ENCODE measurements at regions not wholly inside any gene's neighbourhood (a gene's known extent, or its start where the extent isn't known, plus 50 kb on each side); places are given as distances from the start of the nearest gene placed in this dataset.

DNA sequence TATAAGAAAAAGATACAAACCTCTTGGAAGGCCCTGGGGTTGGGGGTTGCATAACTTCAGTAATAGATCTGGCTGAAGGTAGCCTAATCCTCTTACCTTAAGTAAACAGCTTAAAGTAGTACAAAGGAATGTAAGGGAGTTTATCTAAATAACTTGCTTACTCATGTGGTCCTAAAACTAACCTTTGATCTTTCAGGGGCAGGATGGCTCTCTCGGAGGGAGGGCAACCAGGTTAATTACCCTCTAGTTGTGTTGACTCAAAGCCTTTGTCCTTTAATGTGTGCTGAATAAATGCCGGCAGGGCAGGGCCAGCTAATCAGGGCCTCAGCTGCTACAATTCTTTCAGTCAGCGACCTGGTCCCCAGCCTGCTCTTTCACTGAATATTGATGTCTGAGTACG is 822.0 kb upstream of the SLIT2 start:
- 6 to 24% (median 18%) methylated on average over 1 to 4 of the region's 4 CpGs; no CpG with 5 or more reads in 2 of the 10 experiments for WGBS, 10 experiments
- Histone ChIP-seq H3K4me3 (no peak overlapping the region), H3K4me1 (replicated peaks in 1 of 2) (no peaks in the 10 kb centered on the region), H3K27ac (no peak overlapping the region)
- in situ Hi-C loops (cut with MboI; ENCODE audit: low pct_unique_long_range_greater_than_20kb in 2 of 9, low sequenced_read_pairs in 9 of 9, unreplicated experiment in 9 of 9), result no loop called here
- ATAC-seq (replicated peaks in 6 of 8), result peak in 2 of 8 experiments; percentile 37 to 83

DNA sequence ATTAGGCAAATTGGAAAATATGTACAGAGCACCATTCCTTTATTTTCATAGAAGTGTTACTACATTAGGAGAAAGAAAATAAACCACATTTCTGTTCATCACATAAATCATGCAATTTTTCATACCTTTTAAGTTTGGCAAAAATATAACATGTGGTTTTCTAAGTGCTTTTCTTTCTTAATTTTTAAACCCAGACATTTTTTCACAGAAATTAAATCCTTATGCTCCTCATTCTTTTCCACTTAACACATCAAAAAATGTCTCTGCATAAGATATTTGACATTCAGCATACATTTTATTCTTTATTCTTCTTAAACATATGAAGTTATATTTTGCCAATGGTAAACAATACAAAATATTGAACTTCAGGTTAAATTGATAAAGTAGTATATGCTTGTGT is 826.6 kb upstream of the SLIT2 start:
- no peaks in the 10 kb centered on the region for H3K4me1 ChIP-seq (replicated peaks in 1 of 2)
- H3K4me3 ChIP-seq, result no peak overlapping the region
- no peak overlapping the region for H3K27ac ChIP-seq
- no peak for ATAC-seq (replicated peaks in 6 of 8)
- in situ Hi-C loops (cut with MboI; ENCODE audit: low pct_unique_long_range_greater_than_20kb in 2 of 9, low sequenced_read_pairs in 9 of 9, unreplicated experiment in 9 of 9), result no loop called here

DNA sequence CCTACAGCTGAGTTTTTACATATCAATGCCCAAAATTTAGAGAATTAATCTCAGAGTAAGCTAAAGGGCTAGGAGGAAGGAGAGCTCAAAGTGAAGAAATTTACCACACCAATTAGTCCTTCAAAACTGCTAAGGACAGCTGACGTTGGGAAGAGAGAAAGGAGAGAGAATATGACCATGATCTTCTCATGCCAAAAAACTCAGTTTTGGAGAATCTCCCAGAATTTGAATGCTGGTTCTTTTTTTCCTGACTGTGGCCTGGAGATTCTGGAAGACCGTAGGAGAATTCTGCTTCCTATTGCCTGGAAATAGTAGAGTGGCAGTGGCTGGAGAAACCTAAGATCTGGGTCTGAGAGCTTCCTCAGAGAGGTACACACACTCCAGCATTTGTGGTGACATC is 834.4 kb upstream of the SLIT2 start:
- 6 to 100% (median 38%) methylated on average over 1 to 2 of the region's 2 CpGs; no CpG with 5 or more reads in 3 of the 10 experiments for WGBS, 10 experiments
- in situ Hi-C loops (cut with MboI; ENCODE audit: low pct_unique_long_range_greater_than_20kb in 2 of 9, low sequenced_read_pairs in 9 of 9, unreplicated experiment in 9 of 9), result no loop called here

DNA sequence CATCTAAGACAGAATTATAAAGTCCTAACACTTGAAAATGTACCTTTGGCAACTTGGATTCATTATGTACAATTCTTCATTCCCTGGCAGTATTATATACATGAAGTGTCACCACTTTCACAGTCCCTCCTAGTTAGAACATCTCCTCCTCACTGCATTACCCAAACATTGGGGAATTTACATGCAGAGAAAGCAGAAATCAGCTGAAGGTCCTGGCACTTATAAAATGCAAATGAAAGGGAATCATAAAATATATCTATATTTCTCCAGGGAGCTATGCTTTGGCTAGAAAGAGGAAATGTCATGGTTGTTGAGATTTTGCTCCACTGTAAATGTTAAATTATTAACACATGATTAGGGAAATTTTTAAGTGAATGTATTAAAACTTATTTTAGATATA is 835.6 kb upstream of the SLIT2 start:
- no peak for ATAC-seq (replicated peaks in 6 of 8)
- no peak overlapping the region for H3K4me3 ChIP-seq
- no peak overlapping the region for H3K27ac ChIP-seq
- H3K4me1 ChIP-seq (replicated peaks in 1 of 2), result peaks cover 0 to 11% of the 10 kb centered on the region in 2 donors
- in situ Hi-C loops (cut with MboI; ENCODE audit: low pct_unique_long_range_greater_than_20kb in 2 of 9, low sequenced_read_pairs in 9 of 9, unreplicated experiment in 9 of 9), result no loop called here

More for the DNA sequence above, 834.4 kb upstream of the SLIT2 start:
- ATAC-seq (replicated peaks in 6 of 8), result no peak
- no peak overlapping the region for H3K27ac ChIP-seq
- H3K4me3 ChIP-seq, result no peak overlapping the region
- peaks cover 0 to 3% of the 10 kb centered on the region in 2 donors for H3K4me1 ChIP-seq (replicated peaks in 1 of 2)

DNA sequence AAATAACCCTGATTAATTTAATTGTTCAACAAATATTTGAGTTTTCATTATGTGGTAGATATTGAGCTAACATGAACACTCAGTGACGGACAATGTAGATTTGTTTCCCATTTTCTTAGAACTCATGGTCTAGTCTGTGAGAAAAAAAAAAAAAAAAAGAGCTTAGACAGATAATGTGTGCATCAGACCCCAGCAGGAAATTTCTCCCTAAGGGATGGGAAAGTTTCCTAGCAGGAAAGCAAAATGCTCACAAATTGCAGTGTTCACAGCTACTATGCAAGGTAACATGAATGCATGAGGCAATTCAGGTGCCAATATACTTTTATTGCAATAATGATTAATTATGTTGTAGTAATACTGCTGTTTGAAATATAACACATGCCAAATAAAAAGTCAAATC is 843.2 kb upstream of the SLIT2 start:
- Histone ChIP-seq H3K27ac (no peak overlapping the region), H3K4me1 (replicated peaks in 1 of 2) (peaks cover 0 to 28% of the 10 kb centered on the region in 2 donors), H3K4me3 (no peak overlapping the region)
- peak in 1 of 8 experiments; percentile 42 for ATAC-seq (replicated peaks in 6 of 8)
- in situ Hi-C loops (cut with MboI; ENCODE audit: low pct_unique_long_range_greater_than_20kb in 2 of 9, low sequenced_read_pairs in 9 of 9, unreplicated experiment in 9 of 9), result no loop called here
- 67 to 100% (median 87%) methylated on average over 1 of the region's 1 CpG for WGBS, 10 experiments

DNA sequence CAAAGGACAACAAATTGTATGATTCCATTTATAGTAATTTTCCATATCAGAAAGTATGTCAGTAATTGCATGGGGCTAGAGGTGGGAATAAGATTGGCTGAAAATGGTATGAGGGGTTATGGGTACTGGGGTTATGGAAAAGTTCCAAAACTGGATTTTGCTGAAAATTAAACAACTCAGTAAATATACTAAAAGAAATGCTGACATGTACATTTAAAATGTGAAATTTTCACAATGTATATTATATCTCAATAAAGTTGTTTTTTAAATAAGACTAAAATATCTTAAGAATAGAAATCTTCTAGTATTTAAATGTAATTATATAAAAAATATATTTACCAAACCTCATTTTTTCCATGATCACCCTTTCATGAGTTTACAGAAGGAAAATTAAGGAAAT is 844.9 kb upstream of the SLIT2 start:
- in situ Hi-C loops (cut with MboI; ENCODE audit: low pct_unique_long_range_greater_than_20kb in 2 of 9, low sequenced_read_pairs in 9 of 9, unreplicated experiment in 9 of 9), result no loop called here
- ATAC-seq (replicated peaks in 6 of 8), result no peak
- Histone ChIP-seq H3K27ac (no peak overlapping the region), H3K4me1 (replicated peaks in 1 of 2) (peaks cover 0 to 25% of the 10 kb centered on the region in 2 donors), H3K4me3 (no peak overlapping the region)

DNA sequence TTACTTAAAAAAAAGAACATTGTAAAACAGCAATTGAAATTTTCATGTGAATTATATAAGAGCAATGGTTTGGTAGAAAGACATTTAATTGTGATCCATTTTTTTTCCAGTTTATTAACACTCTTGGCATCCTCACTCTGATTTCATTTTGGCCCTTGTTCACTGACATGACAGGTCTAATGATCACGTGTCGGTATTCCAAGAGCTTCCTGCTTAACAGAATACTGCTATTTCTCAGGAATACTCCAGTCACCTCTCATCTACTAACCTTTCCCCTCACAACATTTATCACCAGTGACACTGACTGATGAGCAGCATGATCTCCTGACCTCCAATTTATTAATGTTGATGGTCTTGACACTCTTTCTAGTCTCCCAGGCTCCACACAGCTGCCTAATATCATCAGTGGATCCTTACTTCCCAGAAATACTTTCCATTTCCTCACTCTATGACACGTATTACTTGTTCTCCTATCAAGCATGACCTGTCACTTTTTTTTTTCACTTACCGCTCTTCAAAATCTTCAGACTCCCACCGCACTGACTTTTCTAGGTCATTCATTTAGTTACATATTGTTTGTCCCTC is 847.8 kb upstream of the SLIT2 start:
- Histone ChIP-seq H3K4me3 (no peak overlapping the region), H3K4me1 (replicated peaks in 1 of 2) (peaks cover 0 to 14% of the 10 kb centered on the region in 2 donors), H3K27ac (no peak overlapping the region)
- 20 to 96% (median 43%) methylated on average over 1 to 5 of the region's 5 CpGs for WGBS, 10 experiments
- ATAC-seq (replicated peaks in 6 of 8), result peak in 5 of 8 experiments; percentile 68 to 95 (median 94)
- in situ Hi-C loops (cut with MboI; ENCODE audit: low pct_unique_long_range_greater_than_20kb in 2 of 9, low sequenced_read_pairs in 9 of 9, unreplicated experiment in 9 of 9), result no loop called here

DNA sequence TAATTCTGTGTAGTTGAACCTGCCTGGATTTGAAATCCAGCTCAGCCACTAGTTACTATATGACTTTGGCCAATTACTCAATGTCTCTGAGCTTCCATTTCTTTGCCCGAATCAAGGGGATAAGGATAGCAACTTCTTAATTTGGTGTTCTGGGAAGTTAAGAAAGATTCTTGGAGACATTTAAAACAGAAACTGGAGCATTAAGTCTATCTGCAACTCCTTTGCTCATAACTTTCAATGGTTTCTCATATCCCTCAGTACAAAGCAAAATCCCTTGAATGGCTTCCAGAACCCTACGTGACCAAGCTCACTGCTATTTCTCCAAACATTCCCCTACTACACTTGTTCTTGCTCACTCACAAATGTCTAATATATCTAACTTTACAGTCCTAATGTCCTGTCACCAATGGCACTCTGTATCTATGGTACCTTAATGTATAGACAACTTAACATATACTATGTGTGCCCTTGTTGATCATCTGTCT is 849.1 kb upstream of the SLIT2 start:
- WGBS, 10 experiments, result 17 to 100% (median 83%) methylated on average over 1 to 2 of the region's 2 CpGs; no CpG with 5 or more reads in 1 of the 10 experiments

DNA sequence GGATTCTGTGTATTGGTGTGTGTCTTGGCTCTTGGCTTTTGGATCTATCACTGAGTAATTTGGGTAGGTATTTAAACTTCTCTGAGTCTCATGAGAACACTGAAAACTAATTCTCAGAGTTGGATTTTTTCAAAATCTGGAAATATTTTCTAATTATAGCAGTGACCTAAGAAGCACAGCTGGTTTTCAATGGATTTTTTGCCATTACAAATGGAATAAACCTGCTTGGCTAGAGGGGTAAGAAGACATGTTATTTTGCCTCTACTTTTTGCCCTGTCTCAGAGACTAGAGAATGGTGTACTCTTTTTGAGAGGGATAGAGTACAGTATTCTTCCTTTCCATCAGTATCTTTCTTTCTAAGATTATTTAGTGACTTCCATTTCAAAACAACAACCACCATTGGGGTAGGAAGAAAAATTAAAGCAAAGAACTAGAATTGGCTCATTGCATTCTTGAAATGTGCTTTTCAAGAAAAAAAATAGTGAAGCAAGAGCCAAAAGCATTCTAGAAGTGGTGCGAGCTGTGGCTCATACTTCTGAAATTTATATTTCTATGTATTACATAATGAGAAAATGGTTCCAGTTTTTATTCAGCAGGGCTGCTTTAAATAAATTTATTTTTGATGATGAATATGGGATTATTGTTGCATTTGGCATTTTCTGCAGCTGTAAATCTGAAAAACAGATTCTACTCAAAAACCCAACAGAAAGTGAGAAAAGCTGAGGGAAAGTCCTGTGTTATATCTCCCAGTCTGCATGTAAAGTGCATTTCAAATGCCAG is 850.2 kb upstream of the SLIT2 start:
- ATAC-seq (replicated peaks in 6 of 8), result no peak
- H3K4me3 ChIP-seq, result no peak overlapping the region
- H3K27ac ChIP-seq, result no peak overlapping the region
- H3K4me1 ChIP-seq (replicated peaks in 1 of 2), result peaks cover 0 to 10% of the 10 kb centered on the region in 2 donors
- in situ Hi-C loops (cut with MboI; ENCODE audit: low pct_unique_long_range_greater_than_20kb in 2 of 9, low sequenced_read_pairs in 9 of 9, unreplicated experiment in 9 of 9), result no loop called here
- 40 to 100% (median 80%) methylated on average over 1 of the region's 1 CpG; no CpG with 5 or more reads in 3 of the 10 experiments for WGBS, 10 experiments

More for the DNA sequence above, 849.1 kb upstream of the SLIT2 start:
- Histone ChIP-seq H3K4me1 (replicated peaks in 1 of 2) (peaks cover 0 to 14% of the 10 kb centered on the region in 2 donors), H3K4me3 (no peak overlapping the region), H3K27ac (no peak overlapping the region)
- in situ Hi-C loops (cut with MboI; ENCODE audit: low pct_unique_long_range_greater_than_20kb in 2 of 9, low sequenced_read_pairs in 9 of 9, unreplicated experiment in 9 of 9), result no loop called here
- ATAC-seq (replicated peaks in 6 of 8), result no peak

DNA sequence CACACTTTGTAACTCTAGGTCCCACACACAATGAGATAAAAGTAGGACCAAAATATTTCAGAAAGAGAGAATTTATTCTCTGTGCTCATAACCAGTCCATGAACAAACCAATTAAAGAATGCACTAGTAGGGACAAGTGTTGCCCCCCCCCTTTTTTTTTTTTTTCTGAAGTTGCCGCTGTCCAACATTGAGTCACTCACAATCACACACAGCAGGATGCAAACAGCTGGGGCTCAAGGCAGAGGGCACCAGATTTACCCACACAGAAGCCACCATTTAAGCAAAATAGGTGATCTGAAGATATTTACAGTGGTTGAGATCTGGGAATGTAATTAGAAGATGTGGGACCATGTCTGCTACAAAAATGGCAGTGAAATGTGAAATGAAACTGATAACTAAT is 850.9 kb upstream of the SLIT2 start:
- in situ Hi-C loops (cut with MboI; ENCODE audit: low pct_unique_long_range_greater_than_20kb in 2 of 9, low sequenced_read_pairs in 9 of 9, unreplicated experiment in 9 of 9), result no loop called here
- WGBS, 10 experiments, result 40% methylated on average over 1 of the region's 1 CpG; no CpG with 5 or more reads in 9 of the 10 experiments
- H3K4me3 ChIP-seq, result no peak overlapping the region
- peaks cover 0 to 10% of the 10 kb centered on the region in 2 donors for H3K4me1 ChIP-seq (replicated peaks in 1 of 2)
- ATAC-seq (replicated peaks in 6 of 8), result no peak
- no peak overlapping the region for H3K27ac ChIP-seq

DNA sequence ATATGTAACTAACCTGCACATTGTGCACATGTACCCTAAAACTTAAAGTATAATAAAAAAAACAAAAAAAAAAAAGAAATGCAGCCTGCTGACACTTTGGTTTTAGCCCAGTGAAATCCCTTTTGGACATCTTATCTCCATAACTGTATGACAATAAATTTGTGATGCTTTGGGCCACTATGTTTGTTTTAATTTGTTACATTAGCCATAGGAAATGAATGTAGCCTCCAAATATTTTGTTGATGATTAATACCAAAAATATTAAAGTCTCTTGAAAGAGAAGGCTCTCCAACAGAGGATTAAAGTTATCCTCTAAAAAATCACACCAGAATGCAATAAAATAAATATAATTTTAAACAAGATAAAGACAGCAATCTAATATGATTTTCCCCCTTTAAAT is 852.7 kb upstream of the SLIT2 start:
- no peak for ATAC-seq (replicated peaks in 6 of 8)
- H3K4me3 ChIP-seq, result no peak overlapping the region
- in situ Hi-C loops (cut with MboI; ENCODE audit: low pct_unique_long_range_greater_than_20kb in 2 of 9, low sequenced_read_pairs in 9 of 9, unreplicated experiment in 9 of 9), result no loop called here
- H3K27ac ChIP-seq, result no peak overlapping the region
- H3K4me1 ChIP-seq (replicated peaks in 1 of 2), result peaks cover 0 to 8% of the 10 kb centered on the region in 2 donors

DNA sequence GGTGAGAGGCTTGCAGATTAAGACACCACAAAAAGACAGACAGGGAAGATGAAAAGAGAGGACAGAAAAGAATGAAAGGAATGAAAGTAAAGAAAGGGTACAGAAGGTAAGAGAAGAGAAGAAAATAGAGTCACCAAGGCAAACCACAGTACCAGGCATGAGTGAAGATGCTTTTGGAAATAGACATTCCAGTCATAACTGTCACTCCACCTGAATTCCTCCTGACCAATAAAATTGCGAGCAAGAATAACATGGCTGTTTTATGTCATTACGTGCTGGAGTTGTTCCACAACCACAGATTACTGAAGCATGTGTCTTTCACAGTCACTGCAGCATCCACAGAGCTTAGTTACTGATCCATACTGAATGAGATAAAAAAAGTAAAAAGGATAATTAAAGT is 864.9 kb upstream of the SLIT2 start:
- in situ Hi-C loops (cut with MboI; ENCODE audit: low pct_unique_long_range_greater_than_20kb in 2 of 9, low sequenced_read_pairs in 9 of 9, unreplicated experiment in 9 of 9), result no loop called here
- WGBS, 10 experiments, result 8 to 91% (median 76%) methylated on average over 1 to 2 of the region's 2 CpGs; no CpG with 5 or more reads in 1 of the 10 experiments
- no peak overlapping the region for H3K27ac ChIP-seq
- no peak for ATAC-seq (replicated peaks in 6 of 8)
- no peaks in the 10 kb centered on the region for H3K4me1 ChIP-seq (replicated peaks in 1 of 2)
- H3K4me3 ChIP-seq, result no peak overlapping the region

DNA sequence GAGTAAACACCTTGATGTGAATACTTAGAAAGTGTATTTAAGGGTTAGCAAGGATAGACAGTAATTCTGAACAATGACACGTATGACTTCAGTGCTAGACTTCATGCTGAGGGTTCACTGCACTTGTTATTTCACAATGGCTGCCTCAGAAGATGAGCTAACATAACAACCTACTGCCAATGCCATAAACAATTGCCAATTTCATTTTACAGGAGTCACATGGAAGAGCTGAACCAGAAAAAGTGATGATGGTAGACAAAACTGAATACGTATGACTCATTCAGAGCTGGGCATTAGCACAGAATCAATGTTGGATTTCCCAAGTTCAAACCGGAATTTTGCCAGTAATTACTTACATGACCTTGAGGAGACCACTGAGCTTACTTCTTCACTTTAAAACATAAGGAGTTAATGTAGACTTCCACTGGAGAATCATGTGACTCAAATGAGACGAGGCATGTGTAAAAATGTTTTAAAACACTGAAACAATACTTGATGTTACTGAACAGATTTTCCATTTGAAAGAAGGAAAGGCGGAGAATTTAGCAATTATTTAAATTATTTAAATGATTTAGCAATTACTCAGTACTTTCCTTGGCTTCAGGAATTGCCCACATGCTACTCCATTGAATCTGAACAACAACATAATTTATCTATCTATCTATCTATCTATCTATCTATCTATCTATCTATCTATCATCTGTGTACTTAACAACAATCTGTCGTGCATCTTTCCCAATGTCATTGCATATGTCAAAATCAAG is 868.5 kb upstream of the SLIT2 start:
- no peak overlapping the region for H3K27ac ChIP-seq

More for the DNA sequence above, 868.5 kb upstream of the SLIT2 start:
- Histone ChIP-seq H3K4me1 (replicated peaks in 1 of 2) (no peaks in the 10 kb centered on the region), H3K4me3 (no peak overlapping the region)
- peak in 7 of 8 experiments; percentile 26 to 73 (median 49) for ATAC-seq (replicated peaks in 6 of 8)
- WGBS, 10 experiments, result 25 to 86% (median 71%) methylated on average over 1 to 6 of the region's 6 CpGs
- in situ Hi-C loops (cut with MboI; ENCODE audit: low pct_unique_long_range_greater_than_20kb in 2 of 9, low sequenced_read_pairs in 9 of 9, unreplicated experiment in 9 of 9), result no loop called here

All from motor neuron (in vitro differentiated cells).